CD4-positive, alpha-beta T cell (primary cell): ENCODE measurements at regions not wholly inside any gene's neighbourhood (a gene's known extent, or its start where the extent isn't known, plus 50 kb on each side); places are given as distances from the start of the nearest gene placed in this dataset.

Experiments used
- ATAC-seq: fragments of 200-7000 bp; cut with Tn5 transposase; one replicate; pipeline ENCODE4 v1.10.0; 2022; ENCODE audit warnings: mild to moderate bottlenecking; ENCODE audit not compliant: poor library complexity
- CTCF ChIA-PET: fragments of 350-600 bp; sonication (Branson Sonifier 250); formaldehyde crosslinking; loops from one replicate; lab custom pipeline; 2021; ENCODE audit warnings: antibody characterized with exemption, inconsistent platforms; lab: Charles Lee
- POLR2A ChIA-PET: fragments of 350-600 bp; sonication (Branson Sonifier 250); formaldehyde crosslinking; loops from one replicate; lab custom pipeline; 2021; ENCODE audit warnings: antibody characterized with exemption, inconsistent platforms; lab: Charles Lee
- DNase-seq, 14 experiments: peaks; one replicate each; pipeline ENCODE4 v3.0.0-alpha.2; 2013 to 2020; ENCODE audit warnings: mixed read lengths in 2 of 14
- H3K27ac ChIP-seq, 2 donors: one replicate each; pipeline versions ENCODE4 v1.5.1 to v1.7.0; 2013; ENCODE audit warnings: low read length in 2 of 2, low read depth in 1 of 2, mild to moderate bottlenecking in 1 of 2
- H3K27me3 ChIP-seq, 2 experiments: 1 replicate in 1 of 2; 2 replicates in 1 of 2; pipeline versions ENCODE4 v1.6.1 to v1.7.0; 2013; ENCODE audit warnings: low read length in 2 of 2, control low read depth in 1 of 2, mild to moderate bottlenecking in 1 of 2, moderate library complexity in 1 of 2; ENCODE audit not compliant: insufficient read depth in 2 of 2, control insufficient read depth in 1 of 2
- H3K36me3 ChIP-seq: one replicate; pipeline ENCODE4 v1.6.1; 2013; ENCODE audit warnings: low read length, control low read depth; ENCODE audit not compliant: insufficient read depth
- H3K4me1 ChIP-seq: one replicate; pipeline ENCODE4 v1.6.1; 2013; ENCODE audit warnings: low read length, control low read depth; ENCODE audit not compliant: insufficient read depth
- H3K4me3 ChIP-seq: one replicate; pipeline ENCODE4 v1.5.1; 2013; ENCODE audit warnings: mild to moderate bottlenecking, low read length, moderate library complexity
- H3K9me3 ChIP-seq, 2 experiments: 1 replicate in 1 of 2; 2 replicates in 1 of 2; pipeline versions ENCODE4 v1.6.1 to v1.7.0; 2013; ENCODE audit warnings: low read length in 2 of 2, mild to moderate bottlenecking in 2 of 2, control low read depth in 1 of 2, moderate library complexity in 1 of 2; ENCODE audit not compliant: control insufficient read depth in 1 of 2, insufficient read depth in 1 of 2
- H3K27ac Mint-ChIP-seq: one replicate; pipeline ENCODE4 v1.8.0; 2020; ENCODE audit warnings: mixed read lengths
- H3K27me3 Mint-ChIP-seq: one replicate; pipeline ENCODE4 v1.8.0; 2021; ENCODE audit warnings: mixed read lengths
- H3K36me3 Mint-ChIP-seq: one replicate; pipeline ENCODE4 v1.8.0; 2021; ENCODE audit warnings: low read depth, mixed read lengths
- H3K4me1 Mint-ChIP-seq: one replicate; pipeline ENCODE4 v1.8.0; 2021; ENCODE audit warnings: low read depth, mixed read lengths
- H3K4me3 Mint-ChIP-seq: one replicate; pipeline ENCODE4 v1.8.0; 2020; ENCODE audit warnings: mild to moderate bottlenecking, mixed read lengths
- H3K9me3 Mint-ChIP-seq: one replicate; pipeline ENCODE4 v1.8.0; 2020; ENCODE audit warnings: mixed read lengths
- CTCF ChIP-seq: fragments of 200-600 bp; IDR thresholded peaks from one replicate; pipeline ENCODE4 v1.8.0; 2022; ENCODE audit warnings: antibody characterized with exemption, mild to moderate bottlenecking
- intact Hi-C, 2 experiments: fragments of 100-400 bp; cut with DNase I in 1 of 2; cut with micrococcal nuclease in 1 of 2; formaldehyde crosslinking; loops; one replicate each; pipeline versions ENCODE4 v1.15.1 to v1.9.0; 2023 to 2025; cut with DNase I, micrococcal nuclease

GRCh38 chr14:26138764-26139445 lies 458.9 kb downstream of the NOVA1 start:
- no peak for TF ChIP-seq CTCF
- Histone ChIP-seq H3K27ac (no peak overlapping the region), H3K4me1 (no peaks in the 10 kb centered on the region), H3K27me3 (no peaks in the 10 kb centered on the region), H3K4me3 (no peak overlapping the region), H3K36me3 (no peaks in the 10 kb centered on the region), H3K9me3 (peaks cover 0 to 8% of the 10 kb centered on the region in 2 experiments)
- no peaks in the 10 kb centered on the region for H3K27me3 Mint-ChIP-seq
- H3K27ac Mint-ChIP-seq = no peak overlapping the region
- no peaks in the 10 kb centered on the region for H3K4me1 Mint-ChIP-seq
- peaks cover 25% of the 10 kb centered on the region for H3K9me3 Mint-ChIP-seq
- H3K4me3 Mint-ChIP-seq = no peak overlapping the region
- intact Hi-C loops = no loop called here
- H3K36me3 Mint-ChIP-seq = no peaks in the 10 kb centered on the region
- ATAC-seq (no peak), DNase-seq (no peak)
- ChIA-PET POLR2A (no interaction called here), CTCF (no interaction called here)

- Mint-ChIP-seq H3K27ac (no peak overlapping the region), H3K27me3 (no peaks in the 10 kb centered on the region), H3K4me3 (no peak overlapping the region), H3K36me3 (no peaks in the 10 kb centered on the region), H3K4me1 (no peaks in the 10 kb centered on the region), H3K9me3 (peaks cover 22% of the 10 kb centered on the region)
- Histone ChIP-seq H3K4me1 (no peaks in the 10 kb centered on the region), H3K27ac (no peak overlapping the region), H3K9me3 (peaks cover 0 to 4% of the 10 kb centered on the region in 2 experiments), H3K27me3 (no peaks in the 10 kb centered on the region), H3K4me3 (no peak overlapping the region), H3K36me3 (no peaks in the 10 kb centered on the region)
- DNase-seq (no peak), ATAC-seq (no peak)
- TF ChIP-seq CTCF = no peak
- intact Hi-C loops = no loop called here
- ChIA-PET POLR2A (no interaction called here), CTCF (no interaction called here)
Observed at GRCh38 chr14:26137161-26137560, 460.7 kb downstream of the NOVA1 start.

GRCh38 chr14:26132061-26132645 lies 465.7 kb downstream of the NOVA1 start:
- intact Hi-C loops = no loop called here
- H3K4me1 ChIP-seq = no peaks in the 10 kb centered on the region
- H3K9me3 Mint-ChIP-seq = peaks cover 20% of the 10 kb centered on the region
- H3K9me3 ChIP-seq = peaks cover 0 to 5% of the 10 kb centered on the region in 2 experiments
- POLR2A ChIA-PET = no interaction called here
- no peaks in the 10 kb centered on the region for H3K27me3 Mint-ChIP-seq
- H3K36me3 ChIP-seq = no peaks in the 10 kb centered on the region
- H3K27ac Mint-ChIP-seq = no peak overlapping the region
- H3K27me3 ChIP-seq = no peaks in the 10 kb centered on the region
- ATAC-seq (no peak), DNase-seq (no peak)
- TF ChIP-seq CTCF = no peak
- H3K4me3 Mint-ChIP-seq = no peak overlapping the region
- H3K27ac ChIP-seq = no peak overlapping the region
- CTCF ChIA-PET = no interaction called here
- H3K36me3 Mint-ChIP-seq = no peaks in the 10 kb centered on the region
- no peak overlapping the region for H3K4me3 ChIP-seq
- H3K4me1 Mint-ChIP-seq = no peaks in the 10 kb centered on the region
